G401 (cell line): ENCODE measurements at regions not wholly inside any gene's neighbourhood (a gene's known extent, or its start where the extent isn't known, plus 50 kb on each side); places are given as distances from the start of the nearest gene placed in this dataset.
"Not testable (repeated sequence)": the region's sequence is repeated elsewhere in the genome, so short reads cannot be mapped to it uniquely, and the experiment has no call there.

Experiments used
- DNase-seq: peaks from one replicate; pipeline ENCODE4 v3.0.0-alpha.2; 2015; ENCODE audit warnings: low spot score
- in situ Hi-C: cut with HindIII; loops from 2 replicates; pipeline ENCODE4 v1.10.0; 2016; ENCODE audit warnings: low sequenced_read_pairs, mixed read lengths

DNA sequence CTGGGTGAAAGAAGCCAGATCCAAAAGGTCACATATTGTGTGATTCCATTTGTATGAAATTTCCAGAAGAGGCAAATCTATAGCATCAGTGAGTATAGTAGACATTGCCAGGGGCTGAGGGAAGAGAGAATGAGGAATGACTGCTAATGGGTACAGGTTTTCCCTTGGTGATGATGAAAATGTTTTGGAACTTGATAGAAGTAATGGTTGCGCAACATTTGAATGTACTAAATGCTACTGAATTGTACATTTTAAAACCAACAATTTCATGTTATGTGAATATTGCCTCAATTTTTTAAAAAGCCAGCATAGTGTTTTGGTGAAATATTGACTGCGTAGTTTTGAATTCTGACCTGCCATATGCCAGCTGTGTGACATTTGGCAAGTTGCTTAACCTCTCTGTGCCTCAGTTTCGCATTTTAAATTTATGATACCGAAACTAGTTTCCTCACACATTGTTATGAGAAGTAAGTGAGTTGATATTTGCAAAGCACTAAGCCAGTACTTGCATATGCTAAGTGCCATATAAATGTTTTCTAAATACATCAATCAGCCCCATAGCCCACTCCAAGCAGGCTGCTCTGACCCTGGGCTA is 75.4 kb upstream of the TMEM45B start:
- DNase-seq = no peak
- in situ Hi-C loops = no loop called here

DNA sequence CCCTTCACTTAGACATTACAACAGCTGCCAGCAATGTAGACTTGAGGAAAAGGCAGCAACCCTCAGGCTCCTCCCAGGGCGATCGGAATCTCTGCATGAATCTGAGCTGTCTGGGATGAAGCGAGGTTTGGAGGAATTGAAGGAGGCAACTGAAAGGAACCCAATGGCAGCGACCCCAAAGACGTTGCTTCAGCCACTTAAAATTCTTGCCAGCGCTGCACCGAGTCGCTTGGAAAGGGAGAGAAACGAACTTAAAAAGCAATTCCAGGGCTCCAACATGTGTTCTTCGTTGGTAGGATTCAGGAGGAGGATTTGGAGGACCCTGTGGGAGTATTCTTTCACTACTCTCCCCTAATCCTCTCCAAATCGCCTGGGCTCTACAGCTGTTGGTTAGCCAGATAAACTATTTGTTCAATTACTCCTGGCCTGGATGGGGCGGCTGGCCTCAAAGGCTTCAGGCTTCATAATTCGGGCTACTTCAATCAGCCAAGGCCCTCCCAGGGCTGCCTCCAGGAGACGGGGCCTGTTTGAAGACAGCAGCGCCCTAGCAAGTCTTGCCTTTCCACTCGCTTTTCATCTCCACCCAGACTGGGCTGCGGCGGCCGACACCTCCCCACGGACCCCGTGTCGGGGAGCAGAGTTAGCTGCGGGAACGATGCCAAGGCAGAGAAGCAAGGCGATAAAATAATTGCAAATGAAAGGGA is 72.4 kb upstream of the TMEM45B start:
- DNase-seq = no peak
- in situ Hi-C loops = no loop called here

DNA sequence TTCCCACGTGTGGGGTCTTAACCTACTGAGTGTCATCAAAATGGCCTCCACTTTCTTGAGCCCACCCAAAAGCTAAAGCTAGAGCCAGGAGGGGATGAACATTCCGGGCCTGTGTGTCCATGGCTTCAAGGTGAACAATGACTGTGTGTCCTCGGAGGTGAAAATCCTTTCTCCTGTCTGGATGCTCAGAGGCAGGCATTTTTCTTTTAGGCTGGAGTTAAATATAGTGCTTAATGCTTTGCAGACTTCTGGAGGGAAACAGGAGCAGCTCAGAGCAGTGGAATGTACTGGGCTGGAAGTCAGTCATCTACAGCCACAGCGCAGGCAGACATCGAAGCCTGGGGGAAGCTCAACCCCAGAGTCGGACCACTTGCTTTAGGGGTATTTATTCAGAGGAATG is 68.6 kb upstream of the TMEM45B start:
- in situ Hi-C loops = no loop called here

DNA sequence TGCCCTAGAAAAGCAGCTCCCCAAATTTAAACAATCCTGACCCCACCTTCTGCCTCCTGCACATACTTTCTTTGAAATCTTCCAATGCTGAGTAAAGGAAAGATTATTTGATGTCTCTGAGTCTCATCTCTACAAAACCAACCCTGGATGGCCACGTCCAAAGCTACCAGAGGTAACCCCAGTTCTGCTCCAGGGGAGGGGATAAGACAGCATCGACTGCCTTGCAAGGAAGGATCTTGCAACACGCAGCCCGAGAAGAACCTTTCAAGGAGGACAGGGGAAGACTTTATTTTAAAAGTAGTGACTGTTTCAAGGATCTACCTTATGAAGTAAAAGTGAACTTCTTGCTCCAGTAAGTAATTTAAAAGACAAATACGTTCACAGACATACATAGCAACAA is 66.5 kb upstream of the TMEM45B start:
- no peak for DNase-seq
- in situ Hi-C loops = no loop called here

More for the DNA sequence above, 68.6 kb upstream of the TMEM45B start:
- no peak for DNase-seq

DNA sequence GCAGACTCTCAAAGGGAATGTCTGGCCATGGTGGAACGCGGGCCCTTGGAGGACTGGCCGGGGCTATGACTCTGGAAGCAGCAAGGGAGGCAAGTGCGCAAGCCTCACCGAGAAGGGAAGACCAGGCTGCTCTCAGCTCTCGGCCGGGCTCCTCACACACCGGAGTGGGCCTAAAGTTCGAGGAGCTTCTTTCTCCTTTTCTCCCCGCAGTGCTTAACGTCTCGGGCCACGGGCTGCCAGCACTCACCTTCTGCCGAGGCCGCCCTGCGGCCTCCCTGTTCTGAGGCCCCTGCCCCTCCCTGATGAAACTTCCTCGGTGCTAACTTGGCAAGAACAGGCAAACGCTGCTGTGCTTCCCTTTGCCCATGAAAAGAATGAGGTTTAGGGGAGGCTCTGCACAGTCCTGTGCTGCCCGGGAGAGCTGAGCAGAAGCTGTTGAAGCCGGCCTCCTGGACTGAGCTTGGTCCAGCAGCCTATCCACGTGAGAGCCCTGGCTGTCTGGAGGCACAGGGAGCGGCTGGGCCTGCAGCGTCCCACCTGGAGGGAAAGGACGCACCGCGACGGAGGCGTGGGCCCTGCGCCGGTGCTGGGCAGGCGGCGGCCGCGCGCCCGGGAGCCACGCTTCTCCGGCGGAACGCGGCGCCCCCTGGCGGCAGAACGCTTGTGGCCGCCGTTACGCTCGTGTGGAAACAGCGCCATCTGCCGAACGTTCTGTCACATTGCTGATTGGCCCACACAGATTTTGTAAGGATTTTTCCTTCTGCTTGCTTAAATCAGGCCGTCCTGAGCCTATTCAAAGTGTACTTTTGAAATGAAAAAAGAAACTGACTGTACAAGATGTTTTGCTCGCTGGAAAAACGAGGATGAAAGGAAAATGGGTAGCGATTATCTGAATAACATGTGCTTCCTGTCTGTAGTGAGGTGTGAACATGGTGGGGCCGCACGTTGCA is 65.0 kb upstream of the TMEM45B start:
- in situ Hi-C loops = no loop called here
- peak; percentile 66 for DNase-seq

DNA sequence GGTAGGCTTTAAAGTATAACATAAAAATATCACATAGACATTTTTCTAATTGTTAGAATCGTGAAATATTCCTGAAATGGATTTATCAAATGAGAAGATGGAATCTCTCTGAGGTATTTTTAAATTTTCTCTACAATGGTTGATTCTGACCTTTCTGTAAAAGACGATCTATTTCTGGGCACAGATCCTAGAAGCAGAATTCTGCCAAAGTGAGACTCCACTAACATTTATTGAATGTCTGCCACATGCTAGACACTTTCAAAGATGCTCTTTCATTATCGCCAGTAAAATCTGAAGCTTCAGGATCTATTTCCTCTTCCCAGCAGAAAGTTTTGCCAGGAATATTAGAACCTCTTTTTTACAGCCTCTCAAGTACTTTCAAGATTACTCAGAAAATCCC is 64.1 kb upstream of the TMEM45B start:
- DNase-seq = no peak
- in situ Hi-C loops = no loop called here

DNA sequence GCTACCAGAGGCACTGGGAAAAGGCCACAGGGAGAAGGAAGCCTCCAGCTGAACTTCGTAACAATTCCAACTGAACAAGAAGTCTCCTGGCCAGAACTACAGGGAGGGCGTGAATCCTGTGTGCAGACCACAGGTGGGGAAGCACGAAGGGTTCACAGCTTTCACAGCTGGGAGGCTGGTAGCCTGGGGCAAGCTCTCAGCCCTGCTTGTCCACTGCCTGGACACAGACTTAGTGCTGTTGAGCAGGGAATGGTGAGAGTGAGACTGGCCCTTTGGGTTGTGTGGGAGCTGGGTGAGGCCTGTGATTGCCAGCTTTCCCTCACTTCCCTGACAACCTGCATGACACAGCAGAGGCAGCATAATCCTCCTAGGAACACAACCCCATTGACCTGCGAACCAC is 52.1 kb upstream of the TMEM45B start:
- in situ Hi-C loops, DNase-seq: not testable (repeated sequence)

DNA sequence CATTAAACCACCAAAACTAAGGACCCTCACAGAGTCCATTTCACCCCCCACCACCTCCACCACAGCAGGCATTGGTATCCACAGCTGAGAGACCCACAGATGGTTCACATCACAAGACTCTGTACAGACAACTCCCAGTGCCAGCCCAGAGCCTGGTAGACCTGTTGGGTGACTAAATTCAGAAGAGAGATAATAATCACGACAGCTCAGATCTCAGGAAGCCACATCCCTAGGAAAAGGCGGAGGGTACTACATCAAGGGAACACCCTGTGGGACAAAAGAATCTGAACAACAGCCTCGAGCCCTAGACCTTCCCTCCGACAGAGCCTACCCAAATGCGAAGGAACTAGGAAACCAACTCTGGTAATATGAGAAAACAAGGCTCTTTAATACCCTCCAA is 51.4 kb upstream of the TMEM45B start:
- in situ Hi-C loops = not testable (repeated sequence)

More for the DNA sequence above, 51.4 kb upstream of the TMEM45B start:
- not testable (repeated sequence) for DNase-seq
